SK-N-SH treated with all-trans-retinoic acid at 6 μM for 48 hours (cell line): ENCODE measurements at regions not wholly inside any gene's neighbourhood (a gene's known extent, or its start where the extent isn't known, plus 50 kb on each side); places are given as distances from the start of the nearest gene placed in this dataset.

ENCODE experiments used
- ATAC-seq: fragments of 200-7000 bp; cut with Tn5 transposase; 3 replicates; pipeline ENCODE4 v1.9.1; 2020; ENCODE audit warnings: mild to moderate bottlenecking, moderate library complexity
- ARNTL ChIP-seq: fragments of 450-650 bp; formaldehyde crosslinking; IDR thresholded peaks from 2 replicates; pipeline ENCODE4 v1.5.0; 2020; ENCODE audit warnings: low read depth, mild to moderate bottlenecking, moderate library complexity, borderline replicate concordance
- CSDC2 ChIP-seq: fragments of 250-450 bp; sonication (Bioruptor Pico); IDR thresholded peaks from 2 replicates; pipeline ENCODE4 v1.5.0; 2020; ENCODE audit warnings: mild to moderate bottlenecking, moderate library complexity
- ESRRG ChIP-seq: fragments of 250-450 bp; sonication (Bioruptor Pico); IDR thresholded peaks from 2 replicates; pipeline ENCODE4 v1.6.1; 2021; ENCODE audit warnings: mild to moderate bottlenecking
- GLIS3 ChIP-seq: fragments of 250-450 bp; sonication (Bioruptor Pico); IDR thresholded peaks from 2 replicates; pipeline ENCODE4 v1.5.0; 2020; ENCODE audit warnings: mild to moderate bottlenecking, moderate library complexity
- POU6F1 ChIP-seq: fragments of 250-450 bp; sonication (Bioruptor Pico); IDR thresholded peaks from 2 replicates; pipeline ENCODE4 v1.8.0; 2021; ENCODE audit warnings: low read depth, mild to moderate bottlenecking, moderate library complexity, borderline replicate concordance
- PPARA ChIP-seq: fragments of 250-450 bp; sonication (Bioruptor Pico); IDR thresholded peaks from 2 replicates; pipeline ENCODE4 v1.5.0; 2020; ENCODE audit warnings: mild to moderate bottlenecking, borderline replicate concordance
- RARB ChIP-seq: fragments of 250-450 bp; sonication (Bioruptor Pico); IDR thresholded peaks from 2 replicates; pipeline ENCODE4 v1.8.0; 2021; ENCODE audit warnings: mild to moderate bottlenecking, moderate library complexity
- SNAI2 ChIP-seq: fragments of 250-450 bp; sonication (Bioruptor Pico); IDR thresholded peaks from 2 replicates; pipeline ENCODE4 v1.5.0; 2020; ENCODE audit warnings: mild to moderate bottlenecking, moderate library complexity
- TCF4 ChIP-seq: fragments of 250-450 bp; sonication (Bioruptor Pico); IDR thresholded peaks from 2 replicates; pipeline ENCODE4 v1.8.0; 2021; ENCODE audit warnings: mild to moderate bottlenecking, moderate library complexity, borderline replicate concordance
- TOX ChIP-seq: fragments of 250-450 bp; sonication (Bioruptor Pico); IDR thresholded peaks from 2 replicates; pipeline ENCODE4 v1.8.0; 2021; ENCODE audit warnings: mild to moderate bottlenecking, moderate library complexity, borderline replicate concordance
- TSHZ2 ChIP-seq: fragments of 250-450 bp; sonication (Bioruptor Pico); IDR thresholded peaks from 2 replicates; pipeline ENCODE4 v1.5.0; 2020; ENCODE audit warnings: mild to moderate bottlenecking, moderate library complexity
- ZC3H10 ChIP-seq: fragments of 250-450 bp; sonication (Bioruptor Pico); IDR thresholded peaks from 2 replicates; pipeline ENCODE4 v1.5.1; 2021; ENCODE audit warnings: mild to moderate bottlenecking, moderate library complexity
- ZFP3 ChIP-seq: fragments of 250-450 bp; sonication (Bioruptor Pico); IDR thresholded peaks from 2 replicates; pipeline ENCODE4 v1.5.0; 2020; ENCODE audit warnings: mild to moderate bottlenecking, moderate library complexity
- ZFP30 ChIP-seq: fragments of 450-650 bp; formaldehyde crosslinking; IDR thresholded peaks from 2 replicates; pipeline ENCODE4 v1.5.0; 2022; ENCODE audit warnings: mild to moderate bottlenecking, moderate library complexity
- ZNF565 ChIP-seq: fragments of 450-650 bp; formaldehyde crosslinking; conservative IDR thresholded peaks from 2 replicates; pipeline ENCODE4 v1.5.0; 2020; ENCODE audit warnings: low read depth, mild to moderate bottlenecking, moderate library complexity
- ZNF70 ChIP-seq: fragments of 450-650 bp; formaldehyde crosslinking; IDR thresholded peaks from 2 replicates; pipeline ENCODE4 v1.5.0; 2020; ENCODE audit warnings: mild to moderate bottlenecking, moderate library complexity
- ZNF8 ChIP-seq: fragments of 450-650 bp; formaldehyde crosslinking; IDR thresholded peaks from 2 replicates; pipeline ENCODE4 v1.5.0; 2020; ENCODE audit warnings: mild to moderate bottlenecking, moderate library complexity

GRCh38 chr14:101367421-101368261, 193.7 kb upstream of the DIO3 start:
- no peak for ATAC-seq
- TF ChIP-seq ARNTL = no peak
- no peak for TF ChIP-seq ZC3H10
- no peak for TF ChIP-seq POU6F1
- TF ChIP-seq TOX (CRISPR knock-in tag) = no peak
- TF ChIP-seq ZFP3 (CRISPR knock-in tag) = no peak
- TF ChIP-seq, all 23 proteins: peak for 0

DNA sequence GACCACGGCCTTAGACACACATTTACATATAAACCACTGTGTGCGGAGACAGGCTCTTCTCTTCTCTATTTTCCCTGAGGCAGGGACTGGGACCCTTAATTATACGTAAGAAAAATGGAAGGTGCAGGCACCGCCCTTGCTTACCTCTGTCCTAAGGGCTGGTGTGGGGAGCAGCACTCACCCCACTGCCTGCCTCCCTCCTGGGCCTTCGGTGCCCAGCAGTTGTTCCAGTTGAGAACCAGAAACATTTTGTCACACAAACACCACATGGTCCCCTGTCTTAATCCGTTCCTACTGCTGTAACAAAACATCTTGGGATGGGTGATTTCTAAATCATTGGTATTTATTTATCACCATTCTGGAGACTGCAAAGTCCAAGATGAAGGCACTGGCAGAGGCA, 192.7 kb upstream of the DIO3 start:
- no peak for TF ChIP-seq ZFP3 (CRISPR knock-in tag)
- no peak for TF ChIP-seq TCF4 (CRISPR knock-in tag)
- no peak for TF ChIP-seq ARNTL
- no peak for TF ChIP-seq SNAI2 (CRISPR knock-in tag)
- TF ChIP-seq PPARA (CRISPR knock-in tag) = no peak
- TF ChIP-seq TOX (CRISPR knock-in tag) = no peak
- TF ChIP-seq RARB (CRISPR knock-in tag) = no peak
- TF ChIP-seq ZNF70 = no peak
- TF ChIP-seq GLIS3 = no peak
- no peak for ATAC-seq

GRCh38 chr14:101369194-101369915, 191.9 kb upstream of the DIO3 start:
- ATAC-seq = no peak
- TF ChIP-seq ESRRG (CRISPR knock-in tag) = no peak
- TF ChIP-seq ZNF8 (CRISPR knock-in tag) = no peak
- TF ChIP-seq SNAI2 (CRISPR knock-in tag) = no peak
- TF ChIP-seq TCF4 (CRISPR knock-in tag) = no peak
- no peak for TF ChIP-seq ZNF70
- TF ChIP-seq ZNF565 = no peak
- no peak for TF ChIP-seq CSDC2
- TF ChIP-seq, all 23 proteins: peak for 0

- ATAC-seq = no peak
- TF ChIP-seq POU6F1 (no peak), ESRRG (CRISPR knock-in tag) (no peak), TOX (CRISPR knock-in tag) (no peak), CSDC2 (no peak), ZNF8 (CRISPR knock-in tag) (no peak), ZFP30 (CRISPR knock-in tag) (no peak), ZNF565 (no peak), ZC3H10 (no peak), ARNTL (no peak), RARB (CRISPR knock-in tag) (no peak), TSHZ2 (CRISPR knock-in tag) (no peak), PPARA (CRISPR knock-in tag) (no peak), ZFP3 (CRISPR knock-in tag) (no peak)
These were observed 191.2 kb upstream of the DIO3 start for GRCh38 chr14:101369916-101370592.
